K562 (cell line): ENCODE measurements at regions not wholly inside any gene's neighbourhood (a gene's known extent, or its start where the extent isn't known, plus 50 kb on each side); places are given as distances from the start of the nearest gene placed in this dataset.

Experiments
- ATAC-seq: fragments of 200-7000 bp; cut with Tn5 transposase; 3 replicates; pipeline ENCODE4 v1.9.1; 2020; ENCODE audit warnings: moderate library complexity
- BruUV-seq: library from RNA; stranded (reverse); fragments of 400-500 nt; replicated peaks from 2 replicates; lab custom pipeline; 2021; lab: Mats Ljungman, UMichigan
- CTCF ChIA-PET: fragments of 300-600 bp; formaldehyde crosslinking; extraction: SDS; loops from one replicate; lab custom pipeline; 2021; ENCODE audit warnings: low intra/inter-chr PET ratio; lab: Yijun Ruan, JAX
- POLR2A ChIA-PET: fragments of 300-600, 350-650 bp; sonication (Branson Sonifier 250); formaldehyde crosslinking; extraction: SDS; loops from one replicate; lab custom pipeline; 2021; ENCODE audit warnings: antibody characterized with exemption, inconsistent platforms; lab: Yijun Ruan, JAX
- DNase-seq, 4 experiments: peaks; one replicate each; pipeline versions ENCODE4 v3.0.0 to v3.0.0-alpha.2; 2011 to 2018; ENCODE audit warnings: low spot score in 3 of 4, mixed read lengths in 3 of 4; ENCODE audit errors: extremely low read depth in 1 of 4
- FAIRE-seq: peaks from 2 replicates; lab custom pipeline; 2011; peaks lifted over from hg19 to GRCh38; lab: Jason Lieb, UNC
- H2AFZ ChIP-seq: 2 replicates; pipeline ENCODE4 v1.6.0; 2011; ENCODE audit warnings: low read depth, low read length, control low read depth, inconsistent platforms
- H3K27ac ChIP-seq: fragments of 200-600 bp; 3 replicates; pipeline ENCODE4 v1.8.0; 2011; ENCODE audit warnings: low read depth, mild to moderate bottlenecking, control low read depth, inconsistent platforms, low read length, moderate library complexity, mixed read lengths; ENCODE audit errors: extremely low read depth
- H3K27me3 ChIP-seq, 2 experiments: fragments of 300-600 bp in 1 of 2; 2 replicates in 1 of 2; 3 replicates in 1 of 2; pipeline versions ENCODE4 v1.6.0 to v1.8.0; 2011; ENCODE audit warnings: inconsistent platforms in 2 of 2, low read length in 2 of 2, mild to moderate bottlenecking in 1 of 2, mixed read lengths in 1 of 2, moderate library complexity in 1 of 2; ENCODE audit not compliant: control insufficient read depth in 2 of 2, insufficient read depth in 2 of 2
- H3K36me3 ChIP-seq: fragments of 300-600 bp; 3 replicates; pipeline ENCODE4 v1.8.0; 2011; ENCODE audit warnings: mild to moderate bottlenecking, low read length, inconsistent platforms; ENCODE audit not compliant: control insufficient read depth, insufficient read depth
- H3K4me1 ChIP-seq, 2 experiments: fragments of 200-600 bp in 1 of 2; replicated peaks in 1 of 2; 2 replicates in 1 of 2; 3 replicates in 1 of 2; pipeline versions ENCODE4 v1.5.1 to v1.8.0; 2011; ENCODE audit warnings: inconsistent platforms in 2 of 2, low read length in 2 of 2, mild to moderate bottlenecking in 1 of 2, mixed read lengths in 1 of 2, moderate library complexity in 1 of 2; ENCODE audit not compliant: control insufficient read depth in 2 of 2, insufficient read depth in 2 of 2
- H3K4me2 ChIP-seq: 2 replicates; pipeline ENCODE4 v1.6.1; 2011; ENCODE audit warnings: low read length, control low read depth, inconsistent platforms, mixed read lengths; ENCODE audit not compliant: insufficient read depth
- H3K4me3 ChIP-seq: fragments of 200-600 bp; sonication (generic), shearing (Covaris generic); 2 replicates; pipeline ENCODE4 v1.5.1; 2016; ENCODE audit warnings: control low read depth, inconsistent platforms
- H3K79me2 ChIP-seq: fragments of 200-600 bp; 3 replicates; pipeline ENCODE4 v1.8.0; 2011; ENCODE audit warnings: low read length, inconsistent platforms; ENCODE audit not compliant: control insufficient read depth, insufficient read depth
- H3K9ac ChIP-seq, 2 experiments: 2 replicates each; pipeline versions ENCODE4 v1.6.0 to v1.6.1; 2011; ENCODE audit warnings: low read depth in 2 of 2, low read length in 2 of 2, control low read depth in 1 of 2, inconsistent platforms in 1 of 2, mild to moderate bottlenecking in 1 of 2, mixed read lengths in 1 of 2; ENCODE audit not compliant: insufficient read depth in 1 of 2
- H3K9me1 ChIP-seq: one replicate; pipeline ENCODE4 v1.6.0; 2011; ENCODE audit warnings: inconsistent platforms, mild to moderate bottlenecking, low read length, moderate library complexity; ENCODE audit not compliant: control insufficient read depth, insufficient read depth
- H3K9me3 ChIP-seq: replicated peaks from 2 replicates; pipeline ENCODE4 v1.5.1; 2011; ENCODE audit warnings: low read depth, low read length, inconsistent platforms; ENCODE audit not compliant: control insufficient read depth, insufficient read depth
- H4K20me1 ChIP-seq: replicated peaks from 2 replicates; pipeline ENCODE4 v1.6.1; 2011; ENCODE audit warnings: low read length, inconsistent platforms, mixed read lengths; ENCODE audit not compliant: control insufficient read depth, insufficient read depth
- E4F1 ChIP-seq: fragments of 250-450 bp; sonication (Bioruptor Pico); IDR thresholded peaks from 2 replicates; pipeline ENCODE4 v1.5.0; 2021; ENCODE audit warnings: mild to moderate bottlenecking, borderline replicate concordance
- ERF ChIP-seq: fragments of 450-650 bp; formaldehyde crosslinking; IDR thresholded peaks from 2 replicates; pipeline ENCODE4 v1.4.0; 2020; ENCODE audit warnings: mild to moderate bottlenecking, mixed read lengths
- GTF2A2 ChIP-seq: IDR thresholded peaks from 2 replicates; pipeline ENCODE4 v1.6.1; 2016; ENCODE audit warnings: mild to moderate bottlenecking, missing genetic modification characterization, missing compliant biosample characterization
- HDAC3 ChIP-seq: fragments of 450-650 bp; IDR thresholded peaks from 2 replicates; pipeline ENCODE4 v1.6.1; 2018; ENCODE audit warnings: borderline replicate concordance, mild to moderate bottlenecking, moderate library complexity; ENCODE audit not compliant: partially characterized antibody
- ID3 ChIP-seq, 2 experiments: fragments of 250-450 bp in 1 of 2; fragments of 450-650 bp in 1 of 2; sonication (Bioruptor Pico) in 1 of 2; IDR thresholded peaks; 2 replicates each; pipeline versions ENCODE4 v1.6.1 to v1.8.0; 2016 to 2021; ENCODE audit warnings: mild to moderate bottlenecking in 2 of 2, moderate library complexity in 2 of 2, missing compliant biosample characterization in 1 of 2, missing genetic modification characterization in 1 of 2
- IFI16 ChIP-seq: fragments of 250-450 bp; sonication (Bioruptor Pico); IDR thresholded peaks from 2 replicates; pipeline ENCODE4 v2.1.2; 2022; ENCODE audit warnings: mild to moderate bottlenecking, inconsistent platforms
- ILF3 ChIP-seq: fragments of 450-650 bp; IDR thresholded peaks from 2 replicates; pipeline ENCODE4 v1.6.1; 2018; ENCODE audit warnings: antibody characterized with exemption, mild to moderate bottlenecking, moderate library complexity, borderline replicate concordance
- PHF20 ChIP-seq: fragments of 450-650 bp; IDR thresholded peaks from 2 replicates; pipeline ENCODE4 v1.6.1; 2018; ENCODE audit not compliant: partially characterized antibody
- POLR2B ChIP-seq: fragments of 450-650 bp; IDR thresholded peaks from 2 replicates; pipeline ENCODE4 v1.6.1; 2018; ENCODE audit warnings: low read depth; ENCODE audit not compliant: partially characterized antibody
- RAD51 ChIP-seq: fragments of 450-650 bp; IDR thresholded peaks from 2 replicates; pipeline ENCODE4 v1.7.1; 2016; ENCODE audit warnings: low read depth, mild to moderate bottlenecking, borderline replicate concordance
- SREBF1 ChIP-seq: fragments of 150-350 bp; IDR thresholded peaks from 2 replicates; pipeline ENCODE4 v1.6.1; 2014; ENCODE audit warnings: antibody characterized with exemption, low read depth, low read length, borderline replicate concordance
- TCF15 ChIP-seq: fragments of 250-450 bp; sonication (Bioruptor Pico); IDR thresholded peaks from 2 replicates; pipeline ENCODE4 v1.8.0; 2022; ENCODE audit warnings: moderate library complexity, mild to moderate bottlenecking, inconsistent platforms
- ZBTB34 ChIP-seq: fragments of 250-450 bp; sonication (Bioruptor Pico); IDR thresholded peaks from 2 replicates; pipeline ENCODE4 v1.8.0; 2021; ENCODE audit warnings: mild to moderate bottlenecking, moderate library complexity
- ZBTB9 ChIP-seq: fragments of 450-650 bp; formaldehyde crosslinking; IDR thresholded peaks from 2 replicates; pipeline ENCODE4 v1.4.0; 2020; ENCODE audit warnings: mild to moderate bottlenecking, moderate library complexity
- ZC3H8 ChIP-seq: fragments of 450-650 bp; IDR thresholded peaks from 2 replicates; pipeline ENCODE4 v1.6.1; 2017
- ZNF740 ChIP-seq, 3 experiments: fragments of 200-800 bp in 1 of 3; sonication (Bioruptor generic) in 1 of 3; sonication (generic) in 1 of 3; formaldehyde crosslinking in 1 of 3; IDR thresholded peaks; 2 replicates each; pipeline versions ENCODE4 v1.6.1 to v1.8.0; 2016 to 2022; ENCODE audit warnings: mild to moderate bottlenecking in 2 of 3, missing compliant biosample characterization in 2 of 3, missing genetic modification characterization in 2 of 3, missing genetic modification reagents in 1 of 3
- WGBS: fragments of 100-300 bp; shearing (Covaris generic); methylation state at CpG from one replicate; pipeline ENCODE4 v1.1.6; 2016; ENCODE audit warnings: low coverage, mixed read lengths; ENCODE audit not compliant: insufficient coverage; ENCODE audit errors: missing lambda C conversion rate; 5-methylcytosine and 5-hydroxymethylcytosine counted together
- in situ Hi-C: fragments of 300-500 bp; cut with MboI; formaldehyde crosslinking; loops from 4 replicates; pipeline ENCODE4 v1.15.0; 2018; ENCODE audit warnings: inconsistent platforms, mixed read lengths
- intact Hi-C: fragments of 100-400 bp; cut with micrococcal nuclease; formaldehyde crosslinking; loops from 2 replicates; pipeline ENCODE4 v1.14.2; 2022

- DNase-seq (no peak), ATAC-seq (no peak), FAIRE-seq (no peak)
- in situ Hi-C loops: no loop called here
- no TSS peak for BruUV-seq
- Histone ChIP-seq H3K36me3 (no peaks in the 10 kb centered on the region), H3K4me1 (no peaks in the 10 kb centered on the region), H3K4me2 (no peak overlapping the region), H3K79me2 (no peaks in the 10 kb centered on the region), H3K9me3 (no peaks in the 10 kb centered on the region; the same call in 1 of the 2 replicates), H4K20me1 (no peaks in the 10 kb centered on the region), H3K27me3 (no peaks in the 10 kb centered on the region), H3K4me3 (no peak overlapping the region), H3K9ac (no peak overlapping the region), H3K9me1 (no peaks in the 10 kb centered on the region), H2AFZ (no peak overlapping the region), H3K27ac (no peak overlapping the region)
- CTCF ChIA-PET: no interaction called here
- 5% methylated on average over 2 of the region's 2 CpGs for WGBS
- POLR2A ChIA-PET: no interaction called here
- intact Hi-C loops: no loop called here
- TF ChIP-seq ZNF740 (CRISPR knock-in tag; IDR thresholded peaks at IDR 0.05) (no peak), ZNF740 (tag; IDR thresholded peaks at IDR 0.05) (no peak), HDAC3 (no peak), ILF3 (no peak), PHF20 (no peak), ZBTB34 (CRISPR knock-in tag) (no peak), RAD51 (no peak), ZC3H8 (no peak), TCF15 (CRISPR knock-in tag) (no peak), IFI16 (CRISPR knock-in tag) (no peak), ERF (CRISPR knock-in tag) (no peak), ID3 (CRISPR knock-in tag; IDR thresholded peaks at IDR 0.05) (no peak), ID3 (tag; IDR thresholded peaks at IDR 0.05) (no peak), POLR2B (no peak), SREBF1 (no peak), E4F1 (CRISPR knock-in tag) (no peak), GTF2A2 (tag) (no peak), ZBTB9 (CRISPR knock-in tag) (no peak)
Measured at GRCh38 chr18:39749154-39749553, 2183.6 kb upstream of the CELF4 start.
